ENCODE measurements at regions not wholly inside any gene's neighbourhood (a gene's known extent, or its start where the extent isn't known, plus 50 kb on each side); places are given as distances from the start of the nearest gene placed in this dataset.

DNA sequence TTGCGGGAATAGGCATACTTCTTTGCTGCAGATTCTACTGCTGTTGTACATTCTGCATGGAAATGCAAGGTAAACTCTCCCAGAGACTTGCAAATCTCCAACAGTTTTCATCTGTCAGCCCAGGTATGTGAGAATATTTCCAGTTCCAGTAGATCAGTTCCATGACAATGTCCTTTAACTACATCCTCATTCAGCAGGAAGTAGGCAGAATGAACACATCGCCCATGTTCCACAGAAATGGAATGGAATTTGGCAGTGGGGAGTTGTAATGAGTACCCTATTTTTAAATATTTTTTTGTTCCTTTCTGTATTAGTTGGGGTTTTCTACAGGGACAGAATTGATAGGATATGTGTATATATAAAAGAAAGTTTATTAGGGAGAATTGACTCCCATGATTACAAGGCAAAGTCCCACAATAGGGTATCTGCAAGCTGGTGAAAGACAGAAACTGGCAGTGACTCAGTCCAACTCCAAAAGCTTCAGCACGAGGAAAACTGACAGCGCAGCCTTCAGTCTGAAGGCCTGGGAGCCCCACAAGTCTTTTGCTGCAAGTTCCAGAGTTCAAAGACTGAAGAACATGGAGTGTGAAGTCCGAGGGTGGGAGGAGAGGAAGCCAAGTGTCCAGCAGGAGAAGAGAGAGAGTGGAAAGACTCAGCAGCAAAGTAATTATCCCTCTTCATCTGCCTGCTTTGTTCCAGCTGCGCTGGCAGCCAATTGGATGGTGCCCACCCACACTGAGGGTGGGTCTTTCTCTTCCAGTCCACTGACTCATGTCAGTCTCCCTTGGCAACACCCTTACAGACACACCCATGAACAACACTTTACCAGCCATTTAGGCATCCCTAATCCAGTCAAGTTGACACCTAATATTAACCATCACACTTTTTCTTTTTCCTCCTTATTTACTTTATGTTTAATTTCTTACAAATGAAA is 110.4 kb upstream of the SCAF11 start:
- Histone ChIP-seq H2AFZ (ENCODE audit: low read depth, low read length, severe bottlenecking) (no peak overlapping the region), H3K4me3 (ENCODE audit: insufficient read depth, low read length, poor library complexity, severe bottlenecking) (no peak overlapping the region), H3K79me2 (ENCODE audit: insufficient read depth, low read length) (no peaks in the 10 kb centered on the region), H3K4me2 (ENCODE audit: low read depth, low read length, poor library complexity, severe bottlenecking) (no peak overlapping the region), H3K36me3 (ENCODE audit: low read length) (no peaks in the 10 kb centered on the region), H3K9me2 (replicated peaks; ENCODE audit: insufficient read depth, low read length) (no peaks in the 10 kb centered on the region), H3K27ac (ENCODE audit: low read depth, low read length) (no peak overlapping the region), H3K9ac (ENCODE audit: low read length) (no peak overlapping the region), H3F3A (ENCODE audit: insufficient read depth) (no peaks in the 10 kb centered on the region), H3K9me3 (ENCODE audit: insufficient read depth, low read length) (no peaks in the 10 kb centered on the region), H4K20me1 (ENCODE audit: low read depth, low read length) (no peaks in the 10 kb centered on the region), H3K27me3 (ENCODE audit: low read length) (no peaks in the 10 kb centered on the region)
- TF ChIP-seq, protein P1, sequence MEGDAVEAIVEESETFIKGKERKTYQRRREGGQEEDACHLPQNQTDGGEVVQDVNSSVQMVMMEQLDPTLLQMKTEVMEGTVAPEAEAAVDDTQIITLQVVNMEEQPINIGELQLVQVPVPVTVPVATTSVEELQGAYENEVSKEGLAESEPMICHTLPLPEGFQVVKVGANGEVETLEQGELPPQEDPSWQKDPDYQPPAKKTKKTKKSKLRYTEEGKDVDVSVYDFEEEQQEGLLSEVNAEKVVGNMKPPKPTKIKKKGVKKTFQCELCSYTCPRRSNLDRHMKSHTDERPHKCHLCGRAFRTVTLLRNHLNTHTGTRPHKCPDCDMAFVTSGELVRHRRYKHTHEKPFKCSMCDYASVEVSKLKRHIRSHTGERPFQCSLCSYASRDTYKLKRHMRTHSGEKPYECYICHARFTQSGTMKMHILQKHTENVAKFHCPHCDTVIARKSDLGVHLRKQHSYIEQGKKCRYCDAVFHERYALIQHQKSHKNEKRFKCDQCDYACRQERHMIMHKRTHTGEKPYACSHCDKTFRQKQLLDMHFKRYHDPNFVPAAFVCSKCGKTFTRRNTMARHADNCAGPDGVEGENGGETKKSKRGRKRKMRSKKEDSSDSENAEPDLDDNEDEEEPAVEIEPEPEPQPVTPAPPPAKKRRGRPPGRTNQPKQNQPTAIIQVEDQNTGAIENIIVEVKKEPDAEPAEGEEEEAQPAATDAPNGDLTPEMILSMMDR (IDR thresholded peaks at IDR 0.05; ENCODE audit: insufficient read depth, low read length, poor library complexity, severe bottlenecking), result no peak
- TF ChIP-seq EZH2phosphoT487 (conservative IDR thresholded peaks at IDR 0.05; ENCODE audit: low read length), result no peak

DNA sequence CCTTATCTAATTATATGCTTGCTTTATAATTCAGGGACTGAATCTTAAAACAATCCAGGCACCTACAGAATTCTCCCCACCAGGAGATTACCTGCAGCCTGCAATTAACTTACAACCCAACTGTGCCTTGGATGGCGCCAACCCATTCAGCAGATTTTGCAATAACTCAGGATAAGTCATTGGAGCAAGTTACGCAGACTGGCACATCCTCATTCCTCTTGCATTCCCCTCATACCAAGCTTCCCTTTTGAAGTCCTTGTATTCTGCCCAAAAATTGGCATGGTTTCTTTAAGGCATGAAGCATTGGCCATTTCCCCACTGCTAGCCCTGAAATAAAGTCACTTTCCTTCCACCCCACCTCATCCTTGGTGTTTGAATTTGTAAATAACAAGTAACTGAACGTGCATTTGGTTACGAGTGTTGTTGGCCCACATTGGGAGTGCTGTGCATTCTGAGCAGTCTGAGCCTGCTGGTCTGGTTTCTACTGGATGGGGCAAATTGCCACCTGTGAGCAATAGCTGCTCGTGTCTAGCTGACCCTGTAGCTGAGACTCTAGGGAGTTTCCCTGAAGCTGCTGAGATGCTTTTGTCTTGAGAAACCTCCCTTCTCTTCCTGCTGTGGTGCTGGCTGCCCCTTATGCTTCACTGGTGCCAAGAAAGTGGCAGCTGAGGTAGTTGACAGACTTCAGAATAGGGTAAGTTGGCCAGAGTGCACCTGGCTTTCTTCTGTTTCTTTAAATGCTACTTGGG is 99.2 kb upstream of the SCAF11 start:
- Histone ChIP-seq H3K9me2 (replicated peaks; ENCODE audit: insufficient read depth, low read length) (no peaks in the 10 kb centered on the region), H3K9me3 (ENCODE audit: insufficient read depth, low read length) (peaks cover 26% of the 10 kb centered on the region; the same call in 1 of the 2 replicates), H3K4me3 (ENCODE audit: insufficient read depth, low read length, poor library complexity, severe bottlenecking) (no peak overlapping the region), H4K20me1 (ENCODE audit: low read depth, low read length) (no peaks in the 10 kb centered on the region), H3K4me2 (ENCODE audit: low read depth, low read length, poor library complexity, severe bottlenecking) (no peak overlapping the region), H3F3A (ENCODE audit: insufficient read depth) (no peaks in the 10 kb centered on the region), H3K27me3 (ENCODE audit: low read length) (no peaks in the 10 kb centered on the region), H3K79me2 (ENCODE audit: insufficient read depth, low read length) (no peaks in the 10 kb centered on the region), H3K27ac (ENCODE audit: low read depth, low read length) (no peak overlapping the region), H3K9ac (ENCODE audit: low read length) (no peak overlapping the region), H3K36me3 (ENCODE audit: low read length) (no peaks in the 10 kb centered on the region), H2AFZ (ENCODE audit: low read depth, low read length, severe bottlenecking) (no peak overlapping the region)
- TF ChIP-seq, protein P1 (IDR thresholded peaks at IDR 0.05; ENCODE audit: insufficient read depth, low read length, poor library complexity, severe bottlenecking), result no peak

DNA sequence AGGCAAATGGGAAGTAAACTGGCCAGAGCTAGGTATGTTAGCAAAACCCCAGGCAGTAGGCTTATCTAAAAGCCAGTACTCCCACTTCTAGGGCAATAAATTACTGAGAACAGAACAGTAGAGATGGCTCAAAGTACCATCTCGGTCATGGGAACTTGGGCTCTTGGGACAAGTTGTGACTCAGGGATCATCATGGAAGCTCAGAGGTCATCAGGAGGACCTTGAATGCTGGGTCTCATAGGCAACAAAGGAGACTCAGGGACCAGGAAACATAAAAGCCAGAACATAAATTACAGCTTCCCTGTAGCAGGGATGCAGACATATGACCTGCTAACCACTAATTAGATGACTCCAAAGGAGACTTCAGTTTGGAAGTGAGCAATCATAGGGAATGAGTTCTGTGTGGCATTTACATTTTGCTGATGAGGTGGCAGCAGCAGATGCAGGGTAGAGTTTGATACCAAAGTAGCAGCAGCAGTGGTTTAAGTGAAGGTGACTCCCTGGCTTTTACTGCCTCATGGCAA is 97.6 kb upstream of the SCAF11 start:
- Histone ChIP-seq H3K9me2 (replicated peaks; ENCODE audit: insufficient read depth, low read length) (no peaks in the 10 kb centered on the region), H3K4me3 (ENCODE audit: insufficient read depth, low read length, poor library complexity, severe bottlenecking) (no peak overlapping the region), H3F3A (ENCODE audit: insufficient read depth) (no peaks in the 10 kb centered on the region), H3K27ac (ENCODE audit: low read depth, low read length) (no peak overlapping the region), H4K20me1 (ENCODE audit: low read depth, low read length) (no peaks in the 10 kb centered on the region), H3K9me3 (ENCODE audit: insufficient read depth, low read length) (peaks cover 32% of the 10 kb centered on the region; the same call in 1 of the 2 replicates), H3K4me2 (ENCODE audit: low read depth, low read length, poor library complexity, severe bottlenecking) (no peak overlapping the region), H3K79me2 (ENCODE audit: insufficient read depth, low read length) (no peaks in the 10 kb centered on the region), H2AFZ (ENCODE audit: low read depth, low read length, severe bottlenecking) (no peak overlapping the region), H3K36me3 (ENCODE audit: low read length) (no peaks in the 10 kb centered on the region), H3K27me3 (ENCODE audit: low read length) (no peaks in the 10 kb centered on the region), H3K9ac (ENCODE audit: low read length) (no peak overlapping the region)
- TF ChIP-seq, protein P1 (IDR thresholded peaks at IDR 0.05; ENCODE audit: insufficient read depth, low read length, poor library complexity, severe bottlenecking), result no peak
- no peak for TF ChIP-seq EZH2phosphoT487 (conservative IDR thresholded peaks at IDR 0.05; ENCODE audit: low read length)
